ENCODE measurements at regions not wholly inside any gene's neighbourhood (a gene's known extent, or its start where the extent isn't known, plus 50 kb on each side); places are given as distances from the start of the nearest gene placed in this dataset.

- TF ChIP-seq RAD21 (conservative IDR thresholded peaks at IDR 0.05 in 1 of 2, IDR thresholded peaks at IDR 0.05 in 1 of 2), result no peak
- no peak for TF ChIP-seq PBX3 (IDR thresholded peaks at IDR 0.05)
- no peak for TF ChIP-seq KDM1A (IDR thresholded peaks at IDR 0.05; ENCODE audit: low read depth)
- no peak for TF ChIP-seq CTCF (IDR thresholded peaks at IDR 0.05)
- no peak for TF ChIP-seq JUNB (IDR thresholded peaks at IDR 0.05)
These were observed 130.8 kb downstream of the CAPZA3 start for GRCh38 chr12:18868717-18869116.

Data from A549 (cell line).